ENCODE measurements at regions not wholly inside any gene's neighbourhood (a gene's known extent, or its start where the extent isn't known, plus 50 kb on each side); places are given as distances from the start of the nearest gene placed in this dataset.

DNA sequence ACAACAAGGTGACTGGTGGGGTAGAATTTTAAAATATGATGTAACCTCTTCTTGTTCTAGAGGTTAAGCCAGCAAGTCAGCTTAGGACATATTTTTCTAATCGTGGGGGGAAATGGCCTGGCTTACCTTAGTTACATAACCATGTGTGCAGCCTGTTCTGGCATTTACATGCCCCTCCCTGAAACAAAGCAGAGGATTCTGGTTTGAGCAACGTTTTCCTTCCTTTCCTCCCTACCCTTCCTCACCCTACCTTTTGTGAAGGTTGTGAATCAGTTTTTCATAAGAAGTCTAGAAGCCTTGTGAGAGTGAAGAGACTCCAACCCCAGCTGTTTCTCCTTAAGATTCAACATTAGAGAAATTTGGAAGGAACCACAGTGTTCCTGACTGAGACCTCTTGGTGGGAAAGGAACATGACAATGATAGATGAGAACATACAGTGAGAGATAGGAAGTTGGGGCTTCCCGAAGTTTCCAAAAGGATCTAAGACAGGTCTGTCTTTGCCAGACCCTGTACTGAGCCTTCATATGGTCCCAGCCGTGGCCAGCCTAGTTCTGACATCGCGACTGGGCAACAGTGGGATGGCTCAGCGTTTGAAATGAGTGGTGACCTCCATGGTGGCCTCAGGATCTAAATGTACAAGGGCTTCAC, 365.2 kb downstream of the SPATA31D1 start:
- H3K4me3 Mint-ChIP-seq = no peak overlapping the region

More for the DNA sequence above, 365.2 kb downstream of the SPATA31D1 start:
- Mint-ChIP-seq H3K27ac (no peak overlapping the region), H3K4me1 (peaks cover 5 to 6% of the 10 kb centered on the region in 2 experiments), H3K27me3 (ENCODE audit: low read depth) (no peaks in the 10 kb centered on the region), H3K36me3 (ENCODE audit: insufficient read depth in 1 of 3, low read depth in 3 of 3) (peaks cover 2 to 6% (median 3%) of the 10 kb centered on the region in 3 experiments; a peak in 3 of 7 replicates), H3K9me3 (peaks cover 2 to 6% of the 10 kb centered on the region in 2 experiments; a peak in 3 of 5 replicates)
- no peak overlapping the region for H2BK5ac ChIP-seq (ENCODE audit: insufficient read length, low read length)
- no peak overlapping the region for H2BK12ac ChIP-seq (ENCODE audit: insufficient read length, low read depth, low read length)
- H3K9ac ChIP-seq (ENCODE audit: extremely low read depth, insufficient read length, low read length) = no peak overlapping the region
- no peak overlapping the region for H3K4ac ChIP-seq (ENCODE audit: low read depth, low read length)
- H3K27me3 ChIP-seq (ENCODE audit: insufficient read depth, low read length) = no peaks in the 10 kb centered on the region
- no peak overlapping the region for H2AK5ac ChIP-seq (ENCODE audit: insufficient read length, low read length)
- no peak overlapping the region for H2AFZ ChIP-seq (ENCODE audit: low read length)
- no peak for TF ChIP-seq CTCF (conservative IDR thresholded peaks at IDR 0.05)
- H4K8ac ChIP-seq (replicated peaks; ENCODE audit: insufficient read length, low read depth, low read length) = no peak overlapping the region
- H2BK20ac ChIP-seq (ENCODE audit: low read depth, low read length, poor library complexity, severe bottlenecking) = no peak overlapping the region
- H3K56ac ChIP-seq (ENCODE audit: insufficient read length, low read depth, low read length) = no peak overlapping the region
- H3K18ac ChIP-seq (ENCODE audit: insufficient read length, low read depth, low read length) = no peak overlapping the region
- H4K91ac ChIP-seq (ENCODE audit: insufficient read length, low read depth, low read length) = no peak overlapping the region
- H3T11ph ChIP-seq (ENCODE audit: low read length) = no peak overlapping the region
- H2BK15ac ChIP-seq (ENCODE audit: low read depth, low read length) = no peak overlapping the region
- H2BK120ac ChIP-seq (ENCODE audit: low read depth, low read length, poor library complexity, severe bottlenecking) = no peak overlapping the region
- no peak overlapping the region for H3K23ac ChIP-seq (ENCODE audit: insufficient read length, low read depth, low read length)
- H3K27ac ChIP-seq (ENCODE audit: insufficient read length, low read depth, low read length) = no peak overlapping the region
- no peak overlapping the region for H3K14ac ChIP-seq (ENCODE audit: insufficient read depth, low read length)
- H3K23me2 ChIP-seq (ENCODE audit: insufficient read length, low read depth, low read length, poor library complexity, severe bottlenecking) = no peaks in the 10 kb centered on the region
- no peaks in the 10 kb centered on the region for H3K79me2 ChIP-seq (ENCODE audit: insufficient read depth, low read length)
- H3K4me2 ChIP-seq (ENCODE audit: insufficient read depth, insufficient read length, low read length) = no peak overlapping the region
- WGBS (ENCODE audit: extremely low coverage, insufficient read length, low lambda C conversion rate) = no CpG with 5 or more reads among the region's 7 CpGs
- no peak overlapping the region for H4K5ac ChIP-seq (ENCODE audit: insufficient read length, low read depth, low read length)
- no peaks in the 10 kb centered on the region for H4K20me1 ChIP-seq (ENCODE audit: control insufficient read depth, insufficient read depth, insufficient read length)
- H3K4me1 ChIP-seq (ENCODE audit: insufficient read depth, low read length) = no peaks in the 10 kb centered on the region
- H3K79me1 ChIP-seq (ENCODE audit: insufficient read depth, low read depth, low read length, poor library complexity, severe bottlenecking) = no peaks in the 10 kb centered on the region
- no peak for DNase-seq
- H3K9me3 ChIP-seq (ENCODE audit: control insufficient read depth, low read depth, low read length) = no peaks in the 10 kb centered on the region
